ENCODE measurements at regions not wholly inside any gene's neighbourhood (a gene's known extent, or its start where the extent isn't known, plus 50 kb on each side); places are given as distances from the start of the nearest gene placed in this dataset.

DNA sequence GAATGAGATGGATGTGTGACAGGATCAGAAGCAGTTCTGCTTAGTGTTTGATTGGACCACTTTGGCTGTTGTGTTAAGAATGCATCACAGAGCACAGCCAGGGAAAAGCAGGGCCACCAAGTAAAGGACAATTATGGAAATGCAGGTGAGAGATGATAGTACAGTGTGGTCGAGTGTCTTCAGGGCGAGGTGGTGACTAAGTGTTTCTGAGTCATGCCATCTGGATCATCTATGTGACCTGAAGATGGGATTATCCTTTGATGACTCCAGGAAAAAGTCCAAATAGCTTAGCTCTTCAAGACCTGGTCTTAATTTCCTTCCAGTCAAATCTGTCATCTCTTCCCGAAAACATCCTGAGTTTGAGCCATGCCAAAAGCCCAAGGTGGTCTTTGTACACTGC lies 523.2 kb upstream of the IGFBP3 start:
- no peak for DNase-seq (ENCODE audit: low spot score)

DNA sequence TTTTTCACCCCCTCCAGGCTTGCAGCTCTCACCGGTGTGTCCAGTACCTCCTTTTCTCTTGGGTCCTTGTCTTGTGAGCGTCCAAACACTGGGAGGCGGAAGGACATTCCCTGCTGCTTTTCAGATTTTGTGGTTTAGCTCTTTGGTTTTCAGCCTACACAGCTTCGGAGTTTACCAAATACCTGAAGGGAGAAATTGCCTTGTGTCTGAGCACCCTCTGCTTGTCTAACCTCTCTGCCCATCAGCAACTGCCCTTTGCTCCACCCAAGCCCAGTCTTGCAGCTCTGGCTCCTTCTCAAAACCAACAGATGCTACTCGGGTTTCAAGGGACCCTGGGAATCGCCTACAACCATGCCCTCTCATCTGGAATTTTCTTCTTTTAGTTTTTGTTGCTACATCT lies 519.1 kb upstream of the IGFBP3 start:
- no peak for DNase-seq (ENCODE audit: low spot score)

DNA sequence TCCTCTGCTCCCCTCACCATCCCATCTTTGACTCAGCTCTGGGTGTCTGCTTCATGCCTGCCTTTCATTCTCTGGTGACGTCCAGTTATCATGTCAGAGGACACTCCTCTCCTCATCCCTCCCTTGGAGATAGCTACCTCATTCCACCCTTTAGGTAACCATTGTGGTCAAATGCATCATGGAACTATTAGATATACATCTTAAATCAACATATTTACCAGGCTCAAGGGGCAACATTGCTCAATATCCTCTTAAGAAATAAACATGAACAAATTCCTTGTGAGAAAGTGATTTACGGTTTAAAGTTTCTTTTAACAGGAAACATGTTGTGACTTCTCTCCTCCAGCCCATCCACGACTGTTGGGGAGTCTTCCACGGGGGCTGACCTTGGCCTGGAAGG lies 511.6 kb upstream of the IGFBP3 start:
- no peak for DNase-seq (ENCODE audit: low spot score)

DNA sequence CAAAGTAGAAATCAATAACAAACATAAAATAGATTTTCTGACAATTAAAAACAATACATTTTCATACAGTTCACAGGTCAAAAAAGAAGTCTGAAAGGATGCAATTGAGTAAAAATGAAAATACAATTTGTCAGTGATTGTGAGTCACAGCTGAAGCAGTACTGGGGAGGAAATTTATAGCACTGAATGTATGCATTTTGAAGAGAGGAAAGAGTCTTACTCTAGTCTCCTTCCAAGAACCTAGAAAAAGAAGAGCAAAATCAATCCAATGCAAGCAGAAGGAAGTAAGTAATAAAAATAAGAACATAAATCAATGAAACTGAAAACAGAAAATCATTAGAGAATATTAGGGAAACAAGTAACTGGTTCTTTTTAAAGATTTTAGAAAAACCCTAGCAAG lies 507.2 kb upstream of the IGFBP3 start:
- no peak for DNase-seq (ENCODE audit: low spot score)

DNA sequence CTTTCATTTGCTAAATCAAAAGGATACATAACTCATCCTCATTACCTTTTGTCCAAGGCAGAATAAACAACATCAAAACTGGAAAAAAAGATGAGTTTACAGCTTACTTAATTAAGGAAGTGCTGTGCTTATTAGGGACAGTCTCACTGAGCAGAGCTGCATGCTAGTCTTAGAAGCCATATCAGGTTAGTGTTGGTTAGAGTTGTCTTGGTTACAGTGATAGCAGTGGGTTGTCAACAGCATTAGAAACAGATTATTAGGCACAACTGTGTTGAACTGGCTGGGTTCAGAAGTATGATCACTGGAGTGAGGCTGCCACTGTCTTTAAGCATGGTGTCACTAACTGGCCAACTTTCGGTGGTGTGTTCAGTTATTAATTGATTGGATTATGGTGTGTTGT lies 503.9 kb upstream of the IGFBP3 start:
- DNase-seq (ENCODE audit: low spot score), result no peak

DNA sequence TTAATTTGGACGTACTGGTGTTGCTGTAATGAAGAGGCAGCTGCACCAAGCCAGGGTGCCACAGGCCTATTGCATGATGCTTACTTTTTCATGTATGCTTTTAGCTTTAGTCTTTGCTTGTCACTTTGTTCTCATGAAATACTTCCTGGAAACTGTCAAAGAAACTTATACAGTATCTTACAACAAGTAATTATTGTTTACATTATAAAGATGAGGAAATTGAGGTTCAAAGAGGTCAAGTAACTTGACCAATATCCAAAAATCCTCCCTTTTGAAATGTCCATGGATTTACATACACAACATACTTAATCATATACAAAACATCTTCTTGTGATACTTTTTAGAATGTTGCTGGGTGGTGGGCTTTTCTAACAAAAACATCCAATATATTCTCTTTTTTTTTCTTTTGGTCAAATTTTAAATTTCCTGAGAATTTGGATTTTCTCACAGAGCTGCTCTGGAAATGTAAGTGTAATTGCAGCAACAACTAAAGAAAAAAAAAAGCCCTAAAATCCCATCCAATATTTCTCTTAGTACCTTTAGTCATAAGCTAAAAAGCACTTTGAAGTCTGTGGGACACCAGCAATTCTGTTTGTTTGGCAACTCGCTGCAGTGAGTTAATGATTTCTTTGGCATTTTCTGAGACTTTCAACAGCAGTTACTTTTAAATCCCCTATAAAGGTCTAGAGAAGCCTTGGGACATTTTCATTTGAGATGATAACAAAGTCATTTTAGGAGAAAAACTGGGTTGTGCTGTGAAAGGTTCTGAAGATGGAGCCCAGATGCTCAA lies 500.6 kb upstream of the IGFBP3 start:
- DNase-seq (ENCODE audit: low spot score), result no peak

DNA sequence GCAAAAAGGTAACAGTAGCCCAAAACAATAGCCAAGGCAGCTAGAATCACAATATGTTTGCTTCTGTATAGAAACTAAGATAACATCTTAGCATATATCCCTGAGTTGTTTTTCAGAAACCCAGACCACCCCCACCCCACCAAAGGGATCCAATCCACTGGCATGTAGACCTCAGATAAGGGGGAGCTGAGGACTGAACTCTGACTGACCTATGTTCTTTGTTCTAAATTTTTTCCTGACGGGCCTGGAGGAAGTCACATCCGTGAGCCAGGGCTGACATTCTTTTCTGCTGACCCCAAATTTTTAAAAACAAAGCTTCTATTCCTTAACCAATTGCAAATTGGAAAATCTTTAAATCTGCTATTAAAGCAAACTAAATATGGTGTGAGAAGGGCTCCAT lies 493.9 kb upstream of the IGFBP3 start:
- DNase-seq (ENCODE audit: low spot score), result no peak

DNA sequence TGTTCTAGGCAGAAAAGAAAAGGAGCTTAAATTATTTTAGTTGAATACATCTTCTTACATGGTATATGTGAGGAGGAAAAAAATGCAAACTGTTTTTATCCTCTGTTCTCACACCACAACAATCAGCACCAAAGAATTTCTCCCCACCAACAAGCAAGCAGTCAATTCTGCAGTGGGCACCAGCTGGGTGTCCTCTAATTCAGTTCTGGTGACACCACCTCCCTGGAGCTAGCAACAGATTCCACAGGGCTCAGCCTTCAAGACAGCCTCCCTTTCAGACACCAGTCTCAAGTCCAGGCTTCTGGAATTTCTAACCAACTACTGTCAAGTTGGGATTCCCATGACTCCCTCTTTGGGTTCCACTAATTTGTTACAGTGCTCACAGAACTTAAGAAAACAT lies 490.2 kb upstream of the IGFBP3 start:
- no peak for DNase-seq (ENCODE audit: low spot score)

DNA sequence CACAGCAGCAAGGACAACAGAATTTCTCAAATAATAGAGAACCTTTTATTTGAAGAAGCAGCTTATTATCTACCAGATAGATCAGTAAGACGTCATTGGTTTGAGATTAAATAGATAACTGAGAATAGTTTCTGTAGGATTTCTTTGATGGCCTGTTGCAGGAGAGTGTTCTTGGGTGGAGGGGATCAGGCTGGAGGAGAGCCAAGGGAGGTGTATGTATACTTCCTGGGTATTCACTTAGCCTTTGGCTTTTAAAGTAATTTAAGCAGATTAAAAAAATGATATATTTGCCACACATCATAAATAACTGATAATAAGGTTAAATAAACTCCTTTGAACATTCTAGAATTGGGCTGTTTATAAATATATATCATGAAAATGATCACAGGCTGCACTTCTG lies 486.1 kb upstream of the IGFBP3 start:
- no peak for DNase-seq (ENCODE audit: low spot score)

DNA sequence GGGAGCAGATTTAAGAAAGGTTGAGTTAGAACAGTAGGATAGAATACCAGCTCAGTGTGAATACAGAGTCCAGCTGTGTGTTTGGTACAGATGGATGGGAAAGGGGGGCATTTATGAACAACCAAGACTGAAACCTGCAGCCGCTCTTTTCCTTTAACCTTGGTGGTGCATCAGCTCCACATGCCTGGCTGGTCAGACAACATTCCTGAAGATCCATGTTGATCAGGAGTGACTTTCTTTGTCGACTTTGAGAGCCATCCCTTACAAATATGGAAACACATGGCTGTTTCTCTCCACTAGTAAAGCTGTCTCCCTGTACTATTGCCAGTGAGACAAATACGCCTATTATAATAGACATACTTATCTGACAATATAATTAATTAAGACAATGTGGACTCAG lies 476.5 kb upstream of the IGFBP3 start:
- no peak for DNase-seq (ENCODE audit: low spot score)

DNA sequence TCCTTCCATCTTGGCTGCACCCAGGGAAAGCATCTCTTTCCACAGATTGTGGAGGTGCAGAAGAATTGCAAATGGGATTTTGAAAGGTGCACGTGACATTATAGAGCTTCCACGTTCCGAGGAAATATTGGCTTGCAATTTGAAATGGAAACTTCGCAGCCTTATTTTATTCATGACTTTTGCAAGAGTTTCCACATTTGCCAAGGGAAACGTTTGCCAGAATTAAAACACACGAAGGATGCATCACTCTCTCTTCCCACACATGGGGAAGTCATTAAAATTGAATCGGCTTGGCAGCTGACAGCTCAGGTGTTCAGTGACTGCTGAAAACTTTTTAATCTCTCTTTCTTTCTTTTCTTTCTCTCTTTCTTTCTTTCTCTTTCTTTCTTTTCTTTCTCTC lies 475.4 kb upstream of the IGFBP3 start:
- no peak for DNase-seq (ENCODE audit: low spot score)

DNA sequence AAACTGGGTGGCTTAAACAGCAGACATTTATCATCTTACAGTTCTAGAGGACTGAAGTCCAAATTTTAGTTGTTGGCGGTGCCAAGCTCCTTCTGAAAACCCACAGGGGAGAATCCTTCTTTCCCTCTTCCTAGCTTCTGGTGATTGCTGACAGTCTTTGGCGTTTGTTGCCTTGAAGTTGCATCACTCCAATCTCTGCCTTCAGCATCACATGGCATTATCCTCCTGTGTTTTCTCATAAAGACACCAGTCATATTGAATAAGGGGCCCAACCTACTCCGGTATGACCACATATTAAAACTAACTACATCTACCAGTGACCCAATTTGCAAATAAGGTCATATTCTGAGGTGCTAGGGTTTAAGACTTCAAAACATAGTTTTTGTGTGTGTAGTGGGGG lies 472.1 kb upstream of the IGFBP3 start:
- no peak for DNase-seq (ENCODE audit: low spot score)

DNA sequence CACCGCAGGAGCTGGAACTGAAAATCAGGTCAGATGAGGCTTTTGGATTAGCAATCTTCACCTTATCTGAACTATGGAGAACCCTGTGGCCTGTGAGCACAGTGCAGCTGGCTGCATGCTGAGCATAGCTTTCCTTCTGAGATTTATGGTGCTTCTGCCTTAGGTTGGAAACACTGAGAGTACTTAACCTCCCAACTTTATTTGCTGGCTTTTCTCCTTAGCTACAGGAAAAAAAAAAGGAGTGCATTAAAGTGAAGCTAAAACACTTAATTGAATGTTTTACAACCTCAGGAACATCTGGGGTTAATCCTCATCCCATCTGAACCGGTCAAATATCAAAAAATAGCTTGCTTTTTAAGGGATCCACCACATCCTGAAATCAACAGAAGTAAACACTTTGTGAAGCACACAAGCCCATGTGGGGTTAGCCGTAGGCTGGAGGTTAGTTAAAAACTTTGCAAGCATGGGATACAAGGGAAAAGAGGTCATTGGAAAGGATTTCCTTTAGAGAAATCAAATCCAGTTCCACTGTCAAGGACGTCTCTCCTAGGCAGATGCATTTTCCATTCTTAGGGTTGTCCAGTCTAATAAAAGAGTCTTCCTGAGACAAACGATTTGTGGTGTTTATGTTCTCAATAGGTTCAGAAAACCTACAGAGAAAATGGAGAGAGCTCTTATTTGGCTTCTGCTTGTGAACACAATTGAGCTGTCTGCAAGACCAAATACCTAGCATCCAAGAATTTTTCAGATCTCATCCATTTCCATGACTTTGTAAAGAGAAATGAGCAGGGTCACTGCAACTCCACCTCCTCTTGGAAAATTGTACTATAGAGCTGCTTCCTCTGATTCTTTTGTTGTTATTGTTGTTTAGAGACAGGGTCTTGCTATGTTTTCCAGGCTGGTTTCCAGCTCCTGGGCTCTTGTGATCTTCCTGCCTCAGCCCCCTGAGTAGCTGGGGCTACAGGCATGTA lies 470.4 kb upstream of the IGFBP3 start:
- no peak for DNase-seq (ENCODE audit: low spot score)

DNA sequence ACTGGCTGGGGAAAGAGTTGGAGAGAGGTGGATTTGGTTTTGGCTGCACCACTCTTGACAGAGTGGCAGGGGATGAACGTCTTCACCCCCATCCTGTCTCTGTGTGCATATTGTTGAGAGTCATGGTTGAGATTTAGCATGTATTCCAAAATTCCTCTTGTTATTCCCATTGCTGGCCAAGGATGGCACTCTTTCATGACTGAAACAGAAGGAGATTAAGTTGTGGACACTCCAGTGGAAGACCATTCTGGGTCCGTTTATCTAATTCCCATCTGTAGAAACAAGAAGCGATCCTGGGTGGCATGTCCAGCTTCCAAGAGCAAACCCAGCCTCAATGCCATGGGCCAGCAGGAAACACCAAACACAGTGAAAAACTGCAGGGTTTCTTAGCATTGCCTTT lies 469.0 kb upstream of the IGFBP3 start:
- no peak for DNase-seq (ENCODE audit: low spot score)

DNA sequence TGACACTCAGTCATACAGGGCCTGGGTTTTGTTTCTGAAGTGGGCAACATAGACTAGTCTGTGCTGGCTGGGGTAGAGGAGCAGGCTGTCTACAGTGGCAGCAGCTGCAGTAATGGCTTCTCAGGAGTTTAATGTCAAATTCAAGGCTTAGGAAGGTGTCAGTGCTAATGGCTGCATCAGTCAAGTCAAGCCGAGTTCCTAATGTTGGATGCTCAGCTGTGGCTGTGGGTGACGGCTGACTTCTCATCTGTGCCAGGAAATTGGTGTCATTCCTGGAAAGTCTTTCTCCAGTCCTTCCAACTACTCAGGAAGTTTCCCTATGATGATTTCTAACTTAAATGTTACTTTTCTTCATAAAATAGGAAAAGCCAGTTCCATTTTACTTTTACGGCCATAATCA lies 468.1 kb upstream of the IGFBP3 start:
- no peak for DNase-seq (ENCODE audit: low spot score)

DNA sequence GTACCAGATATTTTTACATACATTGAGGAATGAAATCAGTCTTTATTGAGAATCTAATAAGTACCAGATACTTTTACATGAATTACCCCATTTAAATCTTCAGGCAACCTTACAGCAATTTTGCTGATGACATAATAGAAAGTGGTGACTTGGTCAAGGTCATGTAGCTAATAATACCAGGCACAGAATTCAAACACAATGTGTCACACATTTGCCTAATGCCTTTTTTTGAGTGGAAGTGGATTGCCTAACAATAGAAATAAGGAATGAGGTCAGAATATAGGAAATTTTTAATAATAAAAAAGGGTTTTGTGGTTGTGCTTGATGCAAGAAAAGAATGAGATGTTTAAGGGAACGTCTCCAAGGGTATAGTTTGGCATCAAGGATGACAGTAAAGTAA lies 466.6 kb upstream of the IGFBP3 start:
- no peak for DNase-seq (ENCODE audit: low spot score)

DNA sequence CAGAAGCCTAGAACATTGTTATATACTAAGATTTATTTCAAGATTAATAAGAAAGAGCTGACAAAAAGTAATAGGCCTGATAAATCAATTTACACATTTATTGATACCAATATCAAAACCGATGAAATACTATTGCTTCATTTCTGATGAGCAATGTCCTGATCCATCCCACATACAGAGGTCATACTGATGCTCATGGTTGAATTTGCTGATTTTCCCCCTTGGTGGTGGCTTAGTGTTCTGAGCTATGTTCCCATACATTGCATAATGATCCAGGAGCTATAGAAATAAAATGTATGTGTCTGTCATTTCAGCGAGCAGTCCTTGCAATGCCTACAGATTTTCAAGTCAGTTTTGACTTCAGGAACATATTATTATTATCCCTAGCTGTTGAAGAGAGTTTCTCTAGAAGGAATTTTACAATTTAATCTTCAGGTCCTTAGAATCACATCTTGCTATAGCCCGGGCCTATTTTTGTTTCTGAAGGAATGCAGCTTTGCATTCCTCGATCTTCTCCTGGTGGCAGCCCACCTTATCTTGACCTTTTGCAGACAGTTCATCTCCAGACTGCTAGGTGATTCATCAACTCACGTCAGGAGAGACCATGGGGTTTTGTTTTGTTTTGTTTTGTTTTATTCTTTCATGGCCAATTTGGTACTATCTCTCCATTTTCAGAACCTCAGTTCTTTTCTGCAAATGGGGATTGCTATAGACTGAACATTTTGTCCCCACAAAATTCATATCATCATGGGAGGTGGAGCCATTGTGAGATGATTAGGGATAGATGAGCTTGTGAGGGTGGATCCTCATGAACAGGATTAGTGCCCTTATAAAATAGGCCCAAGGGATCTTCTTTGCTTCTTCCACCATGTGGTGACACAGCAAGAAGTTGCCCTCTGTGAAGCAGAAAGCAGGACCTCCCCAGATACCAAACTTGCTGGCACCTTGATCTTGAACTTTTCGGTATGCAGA lies 465.6 kb upstream of the IGFBP3 start:
- no peak for DNase-seq (ENCODE audit: low spot score)

DNA sequence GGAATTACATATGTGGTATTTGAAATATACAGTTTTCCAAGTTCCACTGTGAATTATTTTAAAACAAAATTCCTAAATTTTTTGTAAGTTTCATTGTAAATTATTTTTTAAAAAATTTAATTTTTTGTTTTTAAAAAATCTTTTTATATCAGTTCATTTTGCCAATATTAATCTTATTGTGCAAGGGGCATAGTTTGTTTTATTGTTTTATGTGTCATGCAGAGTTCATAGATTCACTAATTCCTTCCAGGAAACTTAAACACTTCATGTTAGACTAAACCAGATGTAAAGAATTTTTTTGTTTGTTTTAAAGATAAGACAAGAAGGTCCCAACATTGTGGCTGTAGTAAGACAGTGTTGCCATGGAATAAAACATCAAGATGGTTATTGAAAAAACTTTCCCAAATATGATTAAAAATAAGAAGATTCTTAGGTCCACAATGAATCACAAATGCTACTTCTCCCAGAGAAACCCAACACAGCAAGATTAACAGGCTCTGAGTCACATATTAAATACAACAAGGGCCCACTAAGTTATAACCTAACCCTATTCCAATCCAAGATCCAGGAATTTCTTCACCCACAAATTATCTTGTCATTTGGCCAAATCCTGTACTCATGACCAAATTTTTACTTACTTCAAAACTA lies 464.7 kb upstream of the IGFBP3 start:
- DNase-seq (ENCODE audit: low spot score), result no peak

DNA sequence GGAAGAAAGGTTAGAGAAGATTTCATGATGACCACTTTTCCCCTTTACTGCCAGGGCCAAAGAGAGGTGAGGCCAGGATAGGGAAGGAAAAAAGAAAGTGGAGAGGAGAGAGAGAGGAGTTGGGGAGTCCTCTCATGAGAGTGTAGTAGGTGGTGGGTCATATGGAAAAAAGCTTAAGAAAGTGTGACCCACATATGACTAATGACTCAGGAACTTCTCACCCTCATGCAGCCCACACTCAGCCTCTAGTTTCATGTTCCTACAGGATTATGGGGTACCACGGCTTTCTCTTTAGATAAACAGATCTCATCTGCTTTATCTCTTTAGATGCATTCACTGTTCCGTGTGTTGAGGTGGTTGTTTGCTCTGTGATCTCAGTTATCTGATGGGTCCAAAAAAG lies 462.5 kb upstream of the IGFBP3 start:
- DNase-seq (ENCODE audit: low spot score), result no peak

DNA sequence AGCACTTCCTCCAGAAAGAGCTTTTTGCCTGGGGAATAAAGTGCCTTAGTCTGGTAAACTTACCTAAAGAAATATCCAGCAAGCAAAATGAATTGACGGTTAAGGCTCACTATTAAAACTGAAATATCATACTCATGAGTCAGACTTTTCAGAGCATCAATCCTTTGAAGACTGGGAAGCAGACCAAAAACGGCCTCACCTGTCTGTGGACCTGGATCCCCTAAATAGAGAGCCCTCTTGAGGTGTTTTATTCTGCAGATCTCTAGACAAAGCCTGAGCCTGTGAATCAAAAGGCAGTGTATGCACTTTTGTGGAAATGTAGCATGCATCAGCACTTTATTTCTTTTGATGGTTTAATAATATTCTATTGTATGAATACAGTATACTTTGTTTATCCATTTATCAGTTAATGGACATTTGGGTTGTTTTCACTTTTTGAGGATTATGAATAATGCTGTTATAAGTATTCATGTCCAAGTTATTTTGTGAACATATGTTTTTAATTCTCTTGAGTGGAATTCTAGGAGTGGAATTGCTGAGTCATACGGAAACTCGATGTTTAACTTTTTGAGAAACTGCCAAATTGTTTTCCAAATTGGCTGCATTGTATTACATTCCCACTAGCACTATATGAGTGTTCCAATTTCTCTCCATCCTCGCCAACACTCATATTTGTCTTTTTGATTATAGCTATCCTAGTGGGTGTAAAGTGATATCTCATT lies 449.0 kb upstream of the IGFBP3 start:
- DNase-seq (ENCODE audit: low spot score), result no peak

DNA sequence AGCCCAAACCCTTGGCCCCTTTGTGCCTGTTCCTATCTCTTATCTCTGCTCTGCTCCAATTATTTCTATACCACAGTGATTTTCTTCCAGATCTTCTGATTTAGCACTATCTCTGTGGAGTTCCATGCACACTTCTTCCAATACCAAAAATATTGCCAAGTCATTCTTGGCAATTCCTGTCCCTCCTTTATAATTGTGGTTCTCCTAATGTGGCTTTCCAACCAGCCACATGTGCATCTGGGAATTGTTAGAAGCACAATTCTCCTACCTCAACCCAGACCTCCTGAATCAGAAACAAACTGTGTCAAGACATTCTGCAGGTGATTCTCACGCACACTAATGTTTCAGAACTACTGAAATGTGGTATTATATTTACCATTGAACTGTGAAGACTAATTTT lies 447.8 kb upstream of the IGFBP3 start:
- DNase-seq (ENCODE audit: low spot score), result no peak

Data from globus pallidus (tissue), 1 donor.